GM12891 (cell line): ENCODE measurements at regions not wholly inside any gene's neighbourhood (a gene's known extent, or its start where the extent isn't known, plus 50 kb on each side); places are given as distances from the start of the nearest gene placed in this dataset.

Experiments
- POLR2A ChIP-seq: IDR thresholded peaks from 2 replicates; pipeline ENCODE4 v1.6.1; 2011; ENCODE audit warnings: low read depth, low read length, control low read depth
- POLR2AphosphoS5 ChIP-seq: IDR thresholded peaks from 2 replicates; pipeline ENCODE4 v1.6.1; 2011; ENCODE audit warnings: low read depth, low read length, control low read depth
- SPI1 ChIP-seq: IDR thresholded peaks from 2 replicates; pipeline ENCODE4 v1.6.1; 2011; ENCODE audit warnings: low read depth, low read length, control low read depth
- TAF1 ChIP-seq: IDR thresholded peaks from 2 replicates; pipeline ENCODE4 v1.6.1; 2011; ENCODE audit warnings: low read depth, low read length, control low read depth

GRCh38 chr4:154911097-154911496 lies 130.0 kb downstream of the RBM46 start:
- no peak for TF ChIP-seq POLR2A
- no peak for TF ChIP-seq POLR2AphosphoS5
- no peak for TF ChIP-seq TAF1
- TF ChIP-seq SPI1: no peak
